WTC11 (cell line): ENCODE measurements at regions not wholly inside any gene's neighbourhood (a gene's known extent, or its start where the extent isn't known, plus 50 kb on each side); places are given as distances from the start of the nearest gene placed in this dataset.
"Not testable (repeated sequence)": the region's sequence is repeated elsewhere in the genome, so short reads cannot be mapped to it uniquely, and the experiment has no call there.

Experiments used
- ATAC-seq: fragments of 200-7000 bp; cut with Tn5 transposase; 2 replicates; pipeline ENCODE4 v1.10.0; 2021; ENCODE audit warnings: mild to moderate bottlenecking, moderate library complexity
- CTCF ChIA-PET: fragments of 300-600 bp; sonication (Branson Sonifier 250); formaldehyde crosslinking; loops from one replicate; lab custom pipeline; 2021; ENCODE audit warnings: antibody characterized with exemption; lab: Charles Lee
- POLR2A ChIA-PET: fragments of 350-600 bp; sonication (Branson Sonifier 250); formaldehyde crosslinking; loops from one replicate; lab custom pipeline; 2021; ENCODE audit warnings: antibody characterized with exemption; lab: Charles Lee
- DNase-seq: peaks from one replicate; pipeline ENCODE4 v3.0.0; 2021; ENCODE audit warnings: low spot score
- H3K27ac Mint-ChIP-seq: 2 replicates; pipeline ENCODE4 v1.8.0; 2021; ENCODE audit warnings: mixed read lengths
- H3K27me3 Mint-ChIP-seq: 2 replicates; pipeline ENCODE4 v1.8.0; 2021; ENCODE audit warnings: low read depth, mild to moderate bottlenecking, moderate library complexity, mixed read lengths
- H3K36me3 Mint-ChIP-seq: 2 replicates; pipeline ENCODE4 v1.8.0; 2021; ENCODE audit warnings: mixed read lengths
- H3K4me1 Mint-ChIP-seq: 2 replicates; pipeline ENCODE4 v1.8.0; 2022; ENCODE audit warnings: mixed read lengths
- H3K4me3 Mint-ChIP-seq: 2 replicates; pipeline ENCODE4 v1.8.0; 2021; ENCODE audit warnings: mild to moderate bottlenecking, moderate library complexity, mixed read lengths
- H3K9me3 Mint-ChIP-seq: 2 replicates; pipeline ENCODE4 v1.8.0; 2021; ENCODE audit warnings: mixed read lengths
- EMX1 ChIP-seq: fragments of 250-450 bp; sonication (Bioruptor Pico); IDR thresholded peaks from 2 replicates; pipeline ENCODE4 v1.8.0; 2021; ENCODE audit warnings: mild to moderate bottlenecking
- FOXJ3 ChIP-seq: sonication (generic); formaldehyde crosslinking; IDR thresholded peaks from 2 replicates; pipeline ENCODE4 v1.9.0; 2021; ENCODE audit warnings: missing genetic modification reagents, mild to moderate bottlenecking, borderline replicate concordance
- FOXP1 ChIP-seq: sonication (generic); formaldehyde crosslinking; IDR thresholded peaks from 2 replicates; pipeline ENCODE4 v1.8.0; 2022; ENCODE audit warnings: missing genetic modification reagents, mild to moderate bottlenecking, moderate library complexity, borderline replicate concordance
- GRHL2 ChIP-seq: fragments of 250-450 bp; sonication (Bioruptor Pico); IDR thresholded peaks from 2 replicates; pipeline ENCODE4 v1.8.0; 2022; ENCODE audit warnings: mild to moderate bottlenecking, moderate library complexity; ENCODE audit not compliant: insufficient replicate concordance, severe bottlenecking
- HMGA2 ChIP-seq: fragments of 250-450 bp; sonication (Bioruptor Pico); IDR thresholded peaks from 2 replicates; pipeline ENCODE4 v1.4.0; 2021; ENCODE audit warnings: mild to moderate bottlenecking, moderate library complexity
- IRF2 ChIP-seq: sonication (generic); formaldehyde crosslinking; IDR thresholded peaks from 2 replicates; pipeline ENCODE4 v1.8.0; 2022; ENCODE audit warnings: low read depth, missing genetic modification reagents, borderline replicate concordance
- NFE2L1 ChIP-seq: sonication (generic); formaldehyde crosslinking; IDR thresholded peaks from 2 replicates; pipeline ENCODE4 v1.8.1; 2023; ENCODE audit warnings: missing genetic modification reagents
- NR1H2 ChIP-seq: sonication (generic); formaldehyde crosslinking; IDR thresholded peaks from 2 replicates; pipeline ENCODE4 v1.9.0; 2021; ENCODE audit warnings: mild to moderate bottlenecking, moderate library complexity, missing genetic modification reagents
- PREB ChIP-seq: sonication (generic); formaldehyde crosslinking; IDR thresholded peaks from 2 replicates; pipeline ENCODE4 v1.8.1; 2022; ENCODE audit warnings: mild to moderate bottlenecking, missing genetic modification reagents, moderate library complexity, borderline replicate concordance
- SMAD4 ChIP-seq: sonication (generic); formaldehyde crosslinking; IDR thresholded peaks from 2 replicates; pipeline ENCODE4 v1.8.0; 2022; ENCODE audit warnings: mild to moderate bottlenecking, missing genetic modification reagents
- SOX15 ChIP-seq: fragments of 250-450 bp; sonication (Bioruptor Pico); IDR thresholded peaks from 2 replicates; pipeline ENCODE4 v1.9.0; 2021; ENCODE audit warnings: mild to moderate bottlenecking
- TCF7 ChIP-seq: sonication (generic); formaldehyde crosslinking; IDR thresholded peaks from 2 replicates; pipeline ENCODE4 v1.8.0; 2022; ENCODE audit warnings: mild to moderate bottlenecking, low read depth, missing genetic modification reagents, moderate library complexity
- ZMAT4 ChIP-seq: fragments of 250-450 bp; sonication (Bioruptor Pico); IDR thresholded peaks from 2 replicates; pipeline ENCODE4 v1.9.0; 2021; ENCODE audit warnings: mild to moderate bottlenecking
- ZNF138 ChIP-seq: sonication (generic); formaldehyde crosslinking; conservative IDR thresholded peaks from 2 replicates; pipeline ENCODE4 v1.8.1; 2022; ENCODE audit warnings: mild to moderate bottlenecking, moderate library complexity, missing genetic modification reagents
- ZNF396 ChIP-seq: fragments of 250-450 bp; sonication (Bioruptor Pico); IDR thresholded peaks from 2 replicates; pipeline ENCODE4 v1.8.0; 2021; ENCODE audit warnings: mild to moderate bottlenecking, moderate library complexity, borderline replicate concordance
- ZNF532 ChIP-seq: fragments of 250-450 bp; sonication (Bioruptor Pico); IDR thresholded peaks from 2 replicates; pipeline ENCODE4 v1.9.0; 2021; ENCODE audit warnings: mild to moderate bottlenecking, borderline replicate concordance
- TF ChIP-seq, protein P1 (sequence below): fragments of 250-450 bp; sonication (Bioruptor Pico); IDR thresholded peaks from 2 replicates; pipeline ENCODE4 v2.1.2; 2022; ENCODE audit warnings: mild to moderate bottlenecking, moderate library complexity

DNA sequence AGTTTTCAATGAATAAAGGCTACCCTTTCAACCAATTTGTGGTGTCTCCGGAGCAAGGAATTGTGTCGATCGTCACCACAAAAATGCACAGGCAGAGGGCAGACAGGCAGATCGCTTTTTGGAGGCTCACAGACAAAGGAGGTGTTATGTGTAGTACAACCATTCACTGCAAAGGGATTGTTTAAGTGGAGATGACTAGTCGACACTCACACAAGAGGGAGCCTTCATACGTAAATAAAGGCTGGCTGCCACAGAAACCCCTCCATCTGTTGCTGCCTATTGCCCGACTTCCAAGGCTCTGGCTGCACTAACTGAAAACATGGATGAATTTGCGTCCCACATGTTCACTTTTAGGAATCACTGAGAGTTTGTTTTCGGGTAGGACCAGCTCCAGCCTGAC is 281.1 kb downstream of the NKX6-1 start (continued):
- TF ChIP-seq, protein P1, sequence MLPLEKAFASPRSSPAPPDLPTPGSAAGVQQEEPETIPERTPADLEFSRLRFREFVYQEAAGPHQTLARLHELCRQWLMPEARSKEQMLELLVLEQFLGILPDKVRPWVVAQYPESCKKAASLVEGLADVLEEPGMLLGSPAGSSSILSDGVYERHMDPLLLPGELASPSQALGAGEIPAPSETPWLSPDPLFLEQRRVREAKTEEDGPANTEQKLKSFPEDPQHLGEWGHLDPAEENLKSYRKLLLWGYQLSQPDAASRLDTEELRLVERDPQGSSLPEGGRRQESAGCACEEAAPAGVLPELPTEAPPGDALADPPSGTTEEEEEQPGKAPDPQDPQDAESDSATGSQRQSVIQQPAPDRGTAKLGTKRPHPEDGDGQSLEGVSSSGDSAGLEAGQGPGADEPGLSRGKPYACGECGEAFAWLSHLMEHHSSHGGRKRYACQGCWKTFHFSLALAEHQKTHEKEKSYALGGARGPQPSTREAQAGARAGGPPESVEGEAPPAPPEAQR (CRISPR knock-in tag): no peak
- no peak for TF ChIP-seq HMGA2 (CRISPR knock-in tag)
- TF ChIP-seq, all 79 proteins: peak for 0

GRCh38 chr4:84215217-84215616 is 283.9 kb downstream of the NKX6-1 start:
- POLR2A ChIA-PET: no interaction called here
- Mint-ChIP-seq H3K36me3 (peaks cover 7% of the 10 kb centered on the region; the same call in 1 of the 2 replicates), H3K9me3 (peaks cover 14% of the 10 kb centered on the region), H3K4me3 (no peak overlapping the region), H3K27ac (no peak overlapping the region), H3K27me3 (no peaks in the 10 kb centered on the region), H3K4me1 (peaks cover 15% of the 10 kb centered on the region)
- ATAC-seq (no peak), DNase-seq (no peak)
- CTCF ChIA-PET: no interaction called here
- no peak for TF ChIP-seq NR1H2 (CRISPR knock-in tag)
- no peak for TF ChIP-seq GRHL2 (CRISPR knock-in tag)
- no peak for TF ChIP-seq FOXP1 (CRISPR knock-in tag)

DNA sequence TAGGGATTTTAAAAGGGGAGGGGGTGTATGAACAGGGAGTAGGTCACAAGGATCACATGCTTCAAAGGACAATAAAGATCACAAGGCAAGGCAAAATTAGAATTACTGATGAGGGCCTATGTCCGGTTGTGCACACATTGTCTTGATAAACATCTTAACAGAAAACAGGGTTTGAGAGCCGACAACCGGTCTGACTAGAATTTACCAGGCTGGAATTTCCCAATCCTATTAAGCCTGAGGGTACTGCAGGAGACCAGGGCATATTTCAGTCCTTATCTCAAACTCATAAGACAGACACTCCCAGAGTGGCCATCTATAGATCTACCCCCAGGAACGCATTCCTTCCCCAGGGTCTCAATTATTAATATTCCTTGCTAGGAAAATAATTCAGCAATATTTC is 292.9 kb downstream of the NKX6-1 start:
- H3K36me3 Mint-ChIP-seq: peaks cover 59% of the 10 kb centered on the region
- POLR2A ChIA-PET, CTCF ChIA-PET, H3K4me3 Mint-ChIP-seq, ATAC-seq, H3K27ac Mint-ChIP-seq, DNase-seq, H3K27me3 Mint-ChIP-seq: not testable (repeated sequence)
- H3K9me3 Mint-ChIP-seq: peaks cover 77% of the 10 kb centered on the region
- peaks cover 10% of the 10 kb centered on the region for H3K4me1 Mint-ChIP-seq

- Mint-ChIP-seq H3K4me1 (peaks cover 14% of the 10 kb centered on the region), H3K27me3 (no peaks in the 10 kb centered on the region), H3K27ac (no peak overlapping the region), H3K9me3 (peaks cover 8% of the 10 kb centered on the region), H3K4me3 (no peak overlapping the region), H3K36me3 (no peaks in the 10 kb centered on the region)
- DNase-seq (no peak), ATAC-seq (no peak)
- TF ChIP-seq GRHL2 (CRISPR knock-in tag) (no peak), TCF7 (no peak), NFE2L1 (CRISPR knock-in tag) (no peak), EMX1 (no peak)
- TF ChIP-seq, protein P1 (CRISPR knock-in tag): no peak
- ChIA-PET POLR2A (no interaction called here), CTCF (no interaction called here)
Observed at GRCh38 chr4:84189144-84189543, 309.9 kb downstream of the NKX6-1 start.

- H3K36me3 Mint-ChIP-seq: no peaks in the 10 kb centered on the region
- DNase-seq (no peak), ATAC-seq (no peak)
- H3K27me3 Mint-ChIP-seq: no peaks in the 10 kb centered on the region
- no peaks in the 10 kb centered on the region for H3K4me1 Mint-ChIP-seq
- CTCF ChIA-PET: interaction anchor here (1.0 kb wide), 1 partner anchor 304 kb away, joined by 3 read pairs; no protein-coding TSS in a partner anchor
- no peak overlapping the region for H3K4me3 Mint-ChIP-seq
- POLR2A ChIA-PET: no interaction called here
- no peak overlapping the region for H3K27ac Mint-ChIP-seq
- H3K9me3 Mint-ChIP-seq: peaks cover 23% of the 10 kb centered on the region
- TF ChIP-seq GRHL2 (CRISPR knock-in tag) (no peak), NR1H2 (CRISPR knock-in tag) (no peak), EMX1 (no peak), IRF2 (no peak), ZMAT4 (no peak), ZNF138 (CRISPR knock-in tag) (no peak), HMGA2 (CRISPR knock-in tag) (no peak), ZNF532 (no peak), ZNF396 (CRISPR knock-in tag) (no peak), SOX15 (CRISPR knock-in tag) (no peak), SMAD4 (CRISPR knock-in tag) (no peak), FOXJ3 (CRISPR knock-in tag) (no peak), PREB (CRISPR knock-in tag) (no peak)
Observed at GRCh38 chr4:84179409-84179808, 319.7 kb downstream of the NKX6-1 start.
